ENCODE measurements at regions not wholly inside any gene's neighbourhood (a gene's known extent, or its start where the extent isn't known, plus 50 kb on each side); places are given as distances from the start of the nearest gene placed in this dataset.

- TF ChIP-seq RXRA (IDR thresholded peaks at IDR 0.05; ENCODE audit: insufficient read depth, low read depth, low read length) (no peak), ATF3 (IDR thresholded peaks at IDR 0.05; ENCODE audit: insufficient read depth, low read depth, low read length) (no peak), KDM4A (IDR thresholded peaks at IDR 0.05; ENCODE audit: low read depth, low read length, severe bottlenecking) (no peak)
Observed at GRCh38 chr5:12999667-13000066, 944.8 kb downstream of the DNAH5 start.

All from H1 (cell line).